HG03442 (cell line): ENCODE measurements at regions not wholly inside any gene's neighbourhood (a gene's known extent, or its start where the extent isn't known, plus 50 kb on each side); places are given as distances from the start of the nearest gene placed in this dataset.
"Not testable (repeated sequence)": the region's sequence is repeated elsewhere in the genome, so short reads cannot be mapped to it uniquely, and the experiment has no call there.

Experiments used
- ATAC-seq: cut with Tn5 transposase; IDR thresholded peaks from one replicate; pipeline ENCODE4 v1.9.1; 2021; ENCODE audit warnings: mild to moderate bottlenecking, moderate library complexity; ENCODE audit not compliant: unreplicated experiment

DNA sequence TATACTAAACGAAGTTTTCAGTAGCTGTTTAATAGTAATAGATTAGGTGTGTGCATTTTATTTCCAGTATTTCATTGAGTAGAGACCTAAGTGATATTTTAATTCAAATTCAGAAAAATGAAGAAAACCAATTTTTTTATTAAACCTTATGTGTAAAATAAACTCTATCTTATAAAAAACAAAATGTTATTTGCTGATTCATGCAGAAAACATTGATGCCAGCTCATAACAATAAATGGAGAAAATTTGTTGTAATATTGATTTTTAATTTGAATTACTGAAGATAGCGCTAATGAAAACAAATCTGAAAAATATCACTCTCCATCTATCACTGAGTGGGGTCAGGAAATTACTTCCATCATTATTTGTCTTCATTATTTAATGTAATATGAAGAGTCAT lies 1177.8 kb upstream of the SEMA6A start:
- ATAC-seq: no peak

GRCh38 chr5:117748336-117748735 lies 1173.7 kb upstream of the SEMA6A start:
- no peak for ATAC-seq

GRCh38 chr5:117743337-117743736 lies 1168.7 kb upstream of the SEMA6A start:
- ATAC-seq: no peak

- no peak for ATAC-seq
Observed at GRCh38 chr5:117741655-117742206, 1167.1 kb upstream of the SEMA6A start.

DNA sequence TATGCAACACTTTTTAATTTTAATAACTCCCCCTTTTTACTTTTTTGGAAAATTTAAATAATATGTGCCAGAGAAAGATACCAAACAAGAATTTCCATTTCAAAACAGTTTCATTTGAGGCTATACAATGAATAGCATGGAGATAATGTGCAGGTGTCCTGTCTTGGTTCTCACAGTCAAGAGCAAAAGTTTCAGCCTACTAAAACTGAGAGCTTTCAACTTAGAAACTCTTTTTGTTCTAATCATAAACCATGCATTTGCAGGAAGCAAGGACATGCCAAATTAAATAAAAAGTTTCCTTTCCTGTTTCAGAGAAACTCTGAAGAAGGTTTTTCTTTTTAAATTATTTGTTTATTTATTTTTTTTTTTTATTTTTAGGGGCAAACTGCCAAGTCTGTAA lies 1165.6 kb upstream of the SEMA6A start:
- no peak for ATAC-seq

DNA sequence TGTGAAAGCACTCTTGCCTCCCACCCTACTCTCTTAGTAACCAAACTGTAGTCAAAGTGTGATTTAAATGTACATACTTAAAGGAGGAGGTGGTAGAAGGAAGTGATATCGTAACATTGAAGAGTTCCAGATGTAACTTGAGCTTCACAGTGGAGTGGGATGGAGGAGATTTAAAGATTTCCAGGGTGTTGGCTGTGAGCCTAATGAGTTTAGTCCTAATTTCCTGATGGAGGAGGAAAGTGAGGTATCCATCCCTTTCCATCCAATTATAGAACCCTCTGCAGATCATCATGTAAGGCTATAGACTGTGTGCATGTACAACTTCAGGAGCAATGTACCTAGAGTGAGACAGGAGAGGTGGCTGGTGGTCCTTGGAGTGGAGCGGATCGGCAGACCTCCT lies 1163.9 kb upstream of the SEMA6A start:
- no peak for ATAC-seq

DNA sequence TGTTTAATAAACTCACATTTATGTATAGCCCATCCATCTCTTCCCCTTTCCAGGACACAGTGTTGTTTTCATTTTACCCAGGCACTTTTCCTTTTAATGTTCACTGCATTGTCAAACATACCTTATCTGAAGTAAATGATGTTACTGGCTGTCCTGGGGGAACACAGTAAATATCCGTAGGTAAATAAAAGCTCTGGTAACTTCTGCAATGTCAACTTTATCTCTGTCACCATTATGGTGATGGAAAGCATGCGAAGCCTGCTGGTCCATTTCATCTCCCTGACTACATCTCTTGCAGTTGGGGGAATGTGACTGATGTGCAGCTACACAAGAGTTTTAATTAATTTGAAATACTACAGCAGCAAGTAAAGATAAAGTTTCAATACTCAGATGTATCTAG lies 1162.1 kb upstream of the SEMA6A start:
- ATAC-seq: no peak

DNA sequence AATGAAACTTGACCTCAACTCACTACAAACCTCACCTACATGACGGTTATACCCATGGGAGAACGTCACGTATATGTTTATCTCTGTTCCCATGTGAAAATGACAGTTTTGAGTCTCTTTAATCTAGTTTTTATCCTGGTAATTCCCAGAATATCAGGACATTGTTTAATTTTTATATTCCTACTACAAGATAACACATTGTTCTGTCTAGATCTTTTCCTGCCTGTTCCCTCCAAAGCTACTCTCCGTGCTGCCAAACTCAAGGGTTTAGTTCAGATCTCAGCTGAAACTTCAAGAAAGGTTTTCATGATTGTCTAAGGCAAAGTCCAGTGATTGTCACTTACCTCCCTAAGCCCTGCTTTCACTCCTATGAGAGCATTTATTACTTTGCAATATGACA lies 1159.4 kb upstream of the SEMA6A start:
- ATAC-seq: no peak

DNA sequence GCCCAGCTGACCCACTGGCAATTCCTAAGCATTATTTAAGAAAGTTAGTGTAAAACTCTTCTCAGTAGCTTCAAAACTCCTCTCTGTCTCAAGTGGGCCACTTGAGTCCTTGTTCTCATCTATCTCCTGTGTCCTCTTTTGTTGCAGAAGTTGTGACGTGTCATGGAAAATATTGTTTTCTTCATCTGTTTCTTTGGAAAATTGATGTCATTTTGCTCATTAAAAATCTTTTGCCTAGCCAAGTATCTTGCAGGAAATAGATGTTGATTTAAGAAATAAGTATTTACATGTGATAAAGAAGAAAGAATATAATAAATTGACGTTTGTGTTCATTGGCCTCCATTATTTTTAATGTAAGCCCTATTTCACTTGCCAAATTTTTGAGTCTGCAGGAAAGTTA lies 1158.4 kb upstream of the SEMA6A start:
- no peak for ATAC-seq

GRCh38 chr5:117732264-117732663 lies 1157.6 kb upstream of the SEMA6A start:
- ATAC-seq: no peak

GRCh38 chr5:117731446-117731845 lies 1156.8 kb upstream of the SEMA6A start:
- ATAC-seq: no peak

DNA sequence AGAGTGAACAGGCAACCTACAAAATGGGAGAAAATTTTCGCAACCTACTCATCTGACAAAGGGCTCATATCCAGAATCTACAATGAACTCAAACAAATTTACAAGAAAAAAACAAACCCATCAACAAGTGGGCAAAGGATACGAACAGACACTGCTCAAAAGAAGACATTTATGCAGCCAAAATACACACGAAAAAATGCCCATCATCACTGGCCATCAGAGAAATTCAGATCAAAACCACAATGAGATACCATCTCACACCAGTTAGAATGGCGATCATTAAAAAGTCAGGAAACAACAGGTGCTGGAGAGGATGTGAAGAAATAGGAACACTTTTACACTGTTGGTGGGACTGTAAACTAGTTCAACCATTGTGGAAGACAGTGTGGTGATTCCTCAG lies 1146.2 kb upstream of the SEMA6A start:
- not testable (repeated sequence) for ATAC-seq

DNA sequence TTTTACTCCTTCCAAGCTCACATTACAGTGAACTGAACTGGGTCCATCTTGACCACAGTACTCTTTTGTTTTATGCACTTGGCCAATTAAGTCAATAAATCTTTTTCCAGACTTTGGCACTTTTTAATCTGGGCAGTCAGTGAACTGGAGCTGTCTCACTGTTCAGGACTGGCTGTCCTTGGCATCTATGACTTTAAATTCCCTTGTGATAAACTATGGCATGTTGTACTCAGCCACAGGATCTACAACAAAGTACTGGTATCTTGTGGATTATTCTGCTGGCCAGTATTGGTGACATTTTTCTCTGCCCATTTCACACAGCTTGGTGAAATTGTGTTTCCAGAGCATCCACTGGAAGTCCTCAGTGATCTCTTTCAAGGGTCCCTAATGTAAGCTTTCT lies 1144.8 kb upstream of the SEMA6A start:
- ATAC-seq: no peak

DNA sequence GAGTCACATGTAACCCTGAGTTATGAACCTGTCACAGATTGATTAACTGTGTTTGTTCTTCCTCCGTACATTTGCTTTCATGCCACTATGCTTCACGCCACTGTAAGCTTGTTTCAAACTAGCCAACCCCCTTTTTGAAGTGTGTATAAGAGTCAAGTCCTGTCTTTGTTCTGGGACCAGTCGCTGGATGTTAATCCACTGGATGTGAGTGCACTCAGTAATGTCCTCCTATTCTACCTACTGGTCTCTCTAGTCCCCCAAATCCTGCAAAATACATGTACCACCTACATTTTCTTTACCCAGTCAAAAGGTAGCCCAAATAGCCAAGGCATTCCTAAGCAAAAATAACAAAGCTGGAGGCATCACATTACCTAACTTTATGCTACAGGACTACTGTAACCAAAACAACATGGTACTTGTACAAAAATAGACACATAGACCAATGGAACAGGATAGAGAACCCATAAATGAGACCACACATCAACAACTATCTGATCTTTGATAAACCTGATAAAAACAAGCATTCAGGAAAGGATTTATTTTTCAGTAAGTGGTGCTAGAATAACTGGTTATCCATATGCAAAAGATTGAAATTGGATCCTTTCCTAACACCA lies 1139.1 kb upstream of the SEMA6A start:
- no peak for ATAC-seq

- no peak for ATAC-seq
Observed at GRCh38 chr5:117701062-117701461, 1126.4 kb upstream of the SEMA6A start.

GRCh38 chr5:117692606-117693005 lies 1118.0 kb upstream of the SEMA6A start:
- no peak for ATAC-seq

DNA sequence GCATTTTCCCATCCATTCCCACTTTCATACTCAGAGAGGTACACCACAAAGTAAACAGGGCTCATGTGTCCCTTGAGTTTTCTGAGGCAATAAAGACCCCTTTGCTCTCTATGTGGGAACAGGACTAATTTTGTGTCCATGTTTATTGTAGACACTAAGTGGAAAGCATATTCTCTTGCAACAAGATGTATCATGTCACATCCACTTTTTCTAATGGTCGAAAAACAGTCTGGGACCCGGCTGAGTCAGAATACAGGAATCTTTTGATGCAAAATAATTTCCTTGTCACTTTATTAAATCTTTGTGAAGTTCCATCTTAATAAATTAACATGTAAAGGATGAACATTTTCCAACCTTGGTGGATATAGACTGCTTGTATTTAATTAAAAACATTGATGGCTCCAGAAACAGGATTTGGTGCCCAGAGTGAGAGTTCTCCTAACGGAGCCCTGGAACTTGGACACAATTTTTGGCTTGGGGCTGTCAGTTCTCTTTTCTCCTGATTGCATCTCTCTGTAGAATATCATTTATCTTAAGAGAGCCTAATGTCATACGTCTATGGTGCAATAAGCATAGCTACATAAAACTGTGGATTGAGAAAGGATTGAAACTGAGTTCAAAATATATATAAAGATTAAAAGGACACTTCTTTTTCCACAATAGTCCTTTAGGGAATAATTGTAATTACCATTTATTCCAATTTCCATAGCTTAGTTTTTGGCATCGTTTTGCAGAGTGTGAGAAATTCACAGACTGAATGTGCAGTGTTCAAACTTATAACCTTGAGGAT lies 1116.7 kb upstream of the SEMA6A start:
- no peak for ATAC-seq

GRCh38 chr5:117690612-117691011 lies 1116.0 kb upstream of the SEMA6A start:
- ATAC-seq: no peak

GRCh38 chr5:117686926-117687325 lies 1112.3 kb upstream of the SEMA6A start:
- no peak for ATAC-seq

GRCh38 chr5:117682416-117682815 lies 1107.8 kb upstream of the SEMA6A start:
- no peak for ATAC-seq

- ATAC-seq: peak; percentile 53
Observed at GRCh38 chr5:117681431-117682254, 1107.0 kb upstream of the SEMA6A start.

- ATAC-seq: no peak
Observed at GRCh38 chr5:117680426-117680825, 1105.8 kb upstream of the SEMA6A start.
